Parathyroid adenoma (tissue), 2 donors: ENCODE measurements at regions not wholly inside any gene's neighbourhood (a gene's known extent, or its start where the extent isn't known, plus 50 kb on each side); places are given as distances from the start of the nearest gene placed in this dataset.
"Not testable (repeated sequence)": the region's sequence is repeated elsewhere in the genome, so short reads cannot be mapped to it uniquely, and the experiment has no call there.

Source experiments
- H2AFZ ChIP-seq: fragments of 300-600 bp; sonication (generic); one replicate; pipeline ENCODE4 v1.7.0; 2017; ENCODE audit warnings: antibody characterized with exemption, mild to moderate bottlenecking
- H3K27ac ChIP-seq: fragments of 300-600 bp; sonication (generic); one replicate; pipeline ENCODE4 v1.7.0; 2017
- H3K27me3 ChIP-seq: fragments of 300-600 bp; sonication (generic); one replicate; pipeline ENCODE4 v1.7.0; 2017; ENCODE audit warnings: low read length; ENCODE audit not compliant: control insufficient read depth, insufficient read depth
- H3K36me3 ChIP-seq: fragments of 300-600 bp; sonication (generic); one replicate; pipeline ENCODE4 v1.7.0; 2017; ENCODE audit warnings: low read length; ENCODE audit not compliant: control insufficient read depth, insufficient read depth
- H3K4me1 ChIP-seq: fragments of 300-600 bp; sonication (generic); one replicate; pipeline ENCODE4 v1.7.0; 2017; ENCODE audit warnings: control low read depth
- H3K4me2 ChIP-seq: fragments of 300-600 bp; sonication (generic); one replicate; pipeline ENCODE4 v1.7.0; 2017; ENCODE audit warnings: low read length
- H3K4me3 ChIP-seq: fragments of 300-600 bp; sonication (generic); one replicate; pipeline ENCODE4 v1.7.0; 2017; ENCODE audit warnings: low read depth, low read length
- H3K79me2 ChIP-seq: fragments of 300-600 bp; sonication (generic); one replicate; pipeline ENCODE4 v1.7.0; 2017; ENCODE audit warnings: control low read depth
- H3K9ac ChIP-seq: fragments of 300-600 bp; sonication (generic); one replicate; pipeline ENCODE4 v1.7.0; 2017; ENCODE audit warnings: mild to moderate bottlenecking
- H3K9me3 ChIP-seq: fragments of 300-600 bp; sonication (generic); one replicate; pipeline ENCODE4 v1.7.0; 2017; ENCODE audit warnings: low read length; ENCODE audit not compliant: control insufficient read depth
- CTCF ChIP-seq: fragments of 300-600 bp; sonication (generic); IDR thresholded peaks from one replicate; pipeline ENCODE4 v1.7.0; 2017; ENCODE audit warnings: antibody characterized with exemption, mild to moderate bottlenecking
- donor health status: primary hyperparathyroidism.

GRCh38 chr17:55990332-55991006 lies 162.8 kb upstream of the ANKFN1 start:
- no peak overlapping the region for H3K27ac ChIP-seq
- H3K9ac ChIP-seq: no peak overlapping the region
- no peaks in the 10 kb centered on the region for H3K27me3 ChIP-seq
- H3K4me3 ChIP-seq: no peak overlapping the region
- no peak overlapping the region for H3K4me2 ChIP-seq
- H3K79me2 ChIP-seq: no peaks in the 10 kb centered on the region
- no peak for TF ChIP-seq CTCF
- no peaks in the 10 kb centered on the region for H3K36me3 ChIP-seq
- no peak overlapping the region for H2AFZ ChIP-seq
- H3K9me3 ChIP-seq: no peaks in the 10 kb centered on the region
- no peaks in the 10 kb centered on the region for H3K4me1 ChIP-seq

GRCh38 chr17:55996826-55997225 lies 156.4 kb upstream of the ANKFN1 start:
- TF ChIP-seq CTCF: no peak
- Histone ChIP-seq H3K4me1 (no peaks in the 10 kb centered on the region), H3K27me3 (no peaks in the 10 kb centered on the region), H3K9ac (no peak overlapping the region), H3K36me3 (no peaks in the 10 kb centered on the region), H3K27ac (no peak overlapping the region), H3K9me3 (no peaks in the 10 kb centered on the region), H3K79me2 (no peaks in the 10 kb centered on the region), H2AFZ (no peak overlapping the region), H3K4me3 (no peak overlapping the region), H3K4me2 (no peak overlapping the region)

- Histone ChIP-seq H3K79me2 (no peaks in the 10 kb centered on the region), H3K36me3 (no peaks in the 10 kb centered on the region), H3K4me1 (no peaks in the 10 kb centered on the region), H3K27ac (no peak overlapping the region), H3K4me3 (no peak overlapping the region), H3K4me2 (no peak overlapping the region), H3K9ac (no peak overlapping the region), H3K27me3 (no peaks in the 10 kb centered on the region), H2AFZ (no peak overlapping the region), H3K9me3 (no peaks in the 10 kb centered on the region)
- TF ChIP-seq CTCF: no peak
Measured at GRCh38 chr17:56000411-56000810, 152.9 kb upstream of the ANKFN1 start.

- H3K79me2 ChIP-seq, H2AFZ ChIP-seq, H3K4me2 ChIP-seq, H3K9me3 ChIP-seq, H3K27ac ChIP-seq, H3K4me3 ChIP-seq, H3K36me3 ChIP-seq, H3K4me1 ChIP-seq, H3K9ac ChIP-seq, H3K27me3 ChIP-seq: not testable (repeated sequence)
Measured at GRCh38 chr17:56002656-56003055, 150.6 kb upstream of the ANKFN1 start.

- no peak for TF ChIP-seq CTCF
- Histone ChIP-seq H2AFZ (no peak overlapping the region), H3K36me3 (no peaks in the 10 kb centered on the region), H3K79me2 (no peaks in the 10 kb centered on the region), H3K9ac (no peak overlapping the region), H3K4me3 (no peak overlapping the region), H3K4me1 (no peaks in the 10 kb centered on the region), H3K4me2 (no peak overlapping the region), H3K27ac (no peak overlapping the region), H3K9me3 (no peaks in the 10 kb centered on the region), H3K27me3 (no peaks in the 10 kb centered on the region)
Measured at GRCh38 chr17:56009795-56010651, 143.3 kb upstream of the ANKFN1 start.
